DOHH2 (cell line): ENCODE measurements at regions not wholly inside any gene's neighbourhood (a gene's known extent, or its start where the extent isn't known, plus 50 kb on each side); places are given as distances from the start of the nearest gene placed in this dataset.

Experiments
- CTCF ChIP-seq: fragments of 200-600 bp; sonication (generic); IDR thresholded peaks from one replicate; pipeline ENCODE4 v1.5.1; 2014; ENCODE audit warnings: antibody characterized with exemption, mild to moderate bottlenecking, low read depth, low read length; ENCODE audit not compliant: poor library complexity, severe bottlenecking
- EZH2phosphoT487 ChIP-seq: fragments of 200-600 bp; sonication (generic); IDR thresholded peaks from 2 replicates; pipeline ENCODE4 v1.6.1; 2017; ENCODE audit warnings: borderline replicate concordance, mild to moderate bottlenecking, antibody characterized with exemption, low read length, moderate library complexity, mixed read lengths

GRCh38 chr7:155230169-155230593, 67.5 kb upstream of the INSIG1 start:
- no peak for TF ChIP-seq CTCF
- no peak for TF ChIP-seq EZH2phosphoT487
